Inferior parietal cortex (tissue), 1 donor: ENCODE measurements at regions not wholly inside any gene's neighbourhood (a gene's known extent, or its start where the extent isn't known, plus 50 kb on each side); places are given as distances from the start of the nearest gene placed in this dataset.
"Not testable (repeated sequence)": the region's sequence is repeated elsewhere in the genome, so short reads cannot be mapped to it uniquely, and the experiment has no call there.

Experiments
- DNase-seq: peaks from one replicate; pipeline ENCODE4 v3.0.0-alpha.2; 2016; ENCODE audit errors: extremely low spot score

GRCh38 chr15:92763459-92763858 is 107.9 kb upstream of the FAM174B start:
- DNase-seq: no peak

- not testable (repeated sequence) for DNase-seq
Measured at GRCh38 chr15:92768131-92768530, 112.6 kb upstream of the FAM174B start.

GRCh38 chr15:92770641-92771040 is 115.1 kb upstream of the FAM174B start:
- DNase-seq: no peak

GRCh38 chr15:92772061-92772460 is 116.5 kb upstream of the FAM174B start:
- no peak for DNase-seq

GRCh38 chr15:92772626-92773244 is 117.2 kb upstream of the FAM174B start:
- no peak for DNase-seq

- DNase-seq: no peak
Measured at GRCh38 chr15:92773340-92773739, 117.8 kb upstream of the FAM174B start.

GRCh38 chr15:92779874-92780273 is 120.2 kb upstream of the CHD2 start:
- no peak for DNase-seq

- peak; percentile 47 for DNase-seq
Measured at GRCh38 chr15:92780843-92781242, 119.3 kb upstream of the CHD2 start.

- no peak for DNase-seq
Measured at GRCh38 chr15:92781925-92782453, 118.1 kb upstream of the CHD2 start.

GRCh38 chr15:92787116-92787515 is 113.0 kb upstream of the CHD2 start:
- no peak for DNase-seq

GRCh38 chr15:92788196-92788595 is 111.9 kb upstream of the CHD2 start:
- DNase-seq: no peak

- not testable (repeated sequence) for DNase-seq
Measured at GRCh38 chr15:92788793-92789192, 111.3 kb upstream of the CHD2 start.

- no peak for DNase-seq
Measured at GRCh38 chr15:92796161-92796611, 103.9 kb upstream of the CHD2 start.

GRCh38 chr15:92797168-92798052 is 102.7 kb upstream of the CHD2 start:
- DNase-seq: peak; percentile 96

GRCh38 chr15:92800013-92800412 is 100.1 kb upstream of the CHD2 start:
- DNase-seq: no peak

- not testable (repeated sequence) for DNase-seq
Measured at GRCh38 chr15:92800416-92801055, 99.6 kb upstream of the CHD2 start.

GRCh38 chr15:92801056-92801773 is 98.9 kb upstream of the CHD2 start:
- DNase-seq: not testable (repeated sequence)

GRCh38 chr15:92801774-92802464 is 98.2 kb upstream of the CHD2 start:
- no peak for DNase-seq

GRCh38 chr15:92803536-92803851 is 96.6 kb upstream of the CHD2 start:
- no peak for DNase-seq

- peak; percentile 67 for DNase-seq
Measured at GRCh38 chr15:92803852-92804609, 96.1 kb upstream of the CHD2 start.

- not testable (repeated sequence) for DNase-seq
Measured at GRCh38 chr15:92804610-92804936, 95.6 kb upstream of the CHD2 start.
